ENCODE measurements at regions not wholly inside any gene's neighbourhood (a gene's known extent, or its start where the extent isn't known, plus 50 kb on each side); places are given as distances from the start of the nearest gene placed in this dataset.

GRCh38 chr18:44620812-44621211 is 59.9 kb upstream of the SETBP1 start:
- no peak for ATAC-seq
- no peak for TF ChIP-seq ISL1 (CRISPR knock-in tag; IDR thresholded peaks at IDR 0.05)
- TF ChIP-seq ZNF565 (CRISPR knock-in tag; conservative IDR thresholded peaks at IDR 0.05; ENCODE audit: low read depth): no peak
- no peak for TF ChIP-seq BACH2 (CRISPR knock-in tag; IDR thresholded peaks at IDR 0.05; ENCODE audit: borderline replicate concordance)
- TF ChIP-seq RARB (CRISPR knock-in tag; IDR thresholded peaks at IDR 0.05): no peak
- no peak for TF ChIP-seq SNAI2 (CRISPR knock-in tag; IDR thresholded peaks at IDR 0.05)
- no peak for TF ChIP-seq TSHZ2 (CRISPR knock-in tag; IDR thresholded peaks at IDR 0.05)
- no peak for TF ChIP-seq CSRNP3 (CRISPR knock-in tag; IDR thresholded peaks at IDR 0.05)
- no peak for TF ChIP-seq OSR1 (CRISPR knock-in tag; IDR thresholded peaks at IDR 0.05)
- no peak for TF ChIP-seq ZC3H10 (CRISPR knock-in tag; IDR thresholded peaks at IDR 0.05)
- TF ChIP-seq ZFP30 (CRISPR knock-in tag; IDR thresholded peaks at IDR 0.05): no peak
- no peak for TF ChIP-seq ZNF8 (CRISPR knock-in tag; IDR thresholded peaks at IDR 0.05)
- no peak for TF ChIP-seq ARNTL (CRISPR knock-in tag; IDR thresholded peaks at IDR 0.05; ENCODE audit: borderline replicate concordance, low read depth)
- TF ChIP-seq PPARA (CRISPR knock-in tag; IDR thresholded peaks at IDR 0.05; ENCODE audit: borderline replicate concordance): no peak
- no peak for TF ChIP-seq ZFP3 (CRISPR knock-in tag; IDR thresholded peaks at IDR 0.05)
- TF ChIP-seq CREB5 (CRISPR knock-in tag; IDR thresholded peaks at IDR 0.05; ENCODE audit: low read depth): no peak
- TF ChIP-seq CSDC2 (CRISPR knock-in tag; IDR thresholded peaks at IDR 0.05): no peak
- no peak for TF ChIP-seq TOX (CRISPR knock-in tag; IDR thresholded peaks at IDR 0.05; ENCODE audit: borderline replicate concordance)
- TF ChIP-seq POU6F1 (CRISPR knock-in tag; IDR thresholded peaks at IDR 0.05; ENCODE audit: borderline replicate concordance, low read depth): no peak
- TF ChIP-seq PATZ1 (CRISPR knock-in tag; IDR thresholded peaks at IDR 0.05; ENCODE audit: borderline replicate concordance): no peak
- no peak for TF ChIP-seq ZNF70 (CRISPR knock-in tag; IDR thresholded peaks at IDR 0.05)

GRCh38 chr18:44624052-44624451 is 56.6 kb upstream of the SETBP1 start:
- no peak for TF ChIP-seq ZNF565 (CRISPR knock-in tag; conservative IDR thresholded peaks at IDR 0.05; ENCODE audit: low read depth)
- no peak for TF ChIP-seq CSRNP3 (CRISPR knock-in tag; IDR thresholded peaks at IDR 0.05)
- no peak for TF ChIP-seq ZFP30 (CRISPR knock-in tag; IDR thresholded peaks at IDR 0.05)
- TF ChIP-seq ZFP3 (CRISPR knock-in tag; IDR thresholded peaks at IDR 0.05): no peak
- TF ChIP-seq TCF4 (CRISPR knock-in tag; IDR thresholded peaks at IDR 0.05; ENCODE audit: borderline replicate concordance): no peak
- no peak for TF ChIP-seq TOX (CRISPR knock-in tag; IDR thresholded peaks at IDR 0.05; ENCODE audit: borderline replicate concordance)
- no peak for TF ChIP-seq OSR1 (CRISPR knock-in tag; IDR thresholded peaks at IDR 0.05)
- no peak for TF ChIP-seq GLIS3 (CRISPR knock-in tag; IDR thresholded peaks at IDR 0.05)
- TF ChIP-seq ZC3H10 (CRISPR knock-in tag; IDR thresholded peaks at IDR 0.05): no peak
- no peak for TF ChIP-seq RARB (CRISPR knock-in tag; IDR thresholded peaks at IDR 0.05)
- no peak for TF ChIP-seq ZNF8 (CRISPR knock-in tag; IDR thresholded peaks at IDR 0.05)
- no peak for TF ChIP-seq ARNTL (CRISPR knock-in tag; IDR thresholded peaks at IDR 0.05; ENCODE audit: borderline replicate concordance, low read depth)
- no peak for TF ChIP-seq CSDC2 (CRISPR knock-in tag; IDR thresholded peaks at IDR 0.05)
- no peak for TF ChIP-seq ISL1 (CRISPR knock-in tag; IDR thresholded peaks at IDR 0.05)
- no peak for TF ChIP-seq PPARA (CRISPR knock-in tag; IDR thresholded peaks at IDR 0.05; ENCODE audit: borderline replicate concordance)
- TF ChIP-seq POU6F1 (CRISPR knock-in tag; IDR thresholded peaks at IDR 0.05; ENCODE audit: borderline replicate concordance, low read depth): no peak
- no peak for TF ChIP-seq ZNF70 (CRISPR knock-in tag; IDR thresholded peaks at IDR 0.05)
- no peak for TF ChIP-seq CREB5 (CRISPR knock-in tag; IDR thresholded peaks at IDR 0.05; ENCODE audit: low read depth)
- no peak for ATAC-seq

All from SK-N-SH treated with all-trans-retinoic acid at 6 μM for 48 hours (cell line).